ENCODE measurements at regions not wholly inside any gene's neighbourhood (a gene's known extent, or its start where the extent isn't known, plus 50 kb on each side); places are given as distances from the start of the nearest gene placed in this dataset.

- no peaks in the 10 kb centered on the region for H3K36me3 Mint-ChIP-seq
- H3K27me3 ChIP-seq (ENCODE audit: control insufficient read depth, insufficient read depth, low read length), result no peaks in the 10 kb centered on the region
- ATAC-seq (ENCODE audit: low read depth in 2 of 2) (no peak), DNase-seq (no peak)
- H3K27me3 Mint-ChIP-seq, result peaks cover 8% of the 10 kb centered on the region
- H3K27ac ChIP-seq (ENCODE audit: insufficient read depth, low read length, poor library complexity, severe bottlenecking), result no peak overlapping the region
- no peaks in the 10 kb centered on the region for H3K4me1 Mint-ChIP-seq
- no peaks in the 10 kb centered on the region for H3K9me3 ChIP-seq (ENCODE audit: control insufficient read depth in 2 of 2, low read length in 2 of 2)
- no peaks in the 10 kb centered on the region for H3K36me3 ChIP-seq (ENCODE audit: control insufficient read depth, insufficient read depth, low read length)
- H3K4me3 ChIP-seq (ENCODE audit: low read depth, low read length), result no peak overlapping the region
- no peaks in the 10 kb centered on the region for H3K4me1 ChIP-seq (ENCODE audit: control insufficient read depth, insufficient read depth, low read length, poor library complexity, severe bottlenecking)
- no peak overlapping the region for H3K4me3 Mint-ChIP-seq
- H3K27ac Mint-ChIP-seq, result no peak overlapping the region
- no peaks in the 10 kb centered on the region for H3K9me3 Mint-ChIP-seq
These were observed 51.7 kb upstream of the SMAD3 start for GRCh38 chr15:67013696-67014095.

Measured in CD4-positive, CD25-positive, alpha-beta regulatory T cell (primary cell).